ENCODE measurements at regions not wholly inside any gene's neighbourhood (a gene's known extent, or its start where the extent isn't known, plus 50 kb on each side); places are given as distances from the start of the nearest gene placed in this dataset.

- TF ChIP-seq CTCF (conservative IDR thresholded peaks at IDR 0.05) (peak; percentile 62), ZFX (IDR thresholded peaks at IDR 0.05) (no peak)
Measured at GRCh38 chr9:82763656-82764055, 299.3 kb downstream of the RASEF start.
